IPS DF 4.7 (cell line): ENCODE measurements at regions not wholly inside any gene's neighbourhood (a gene's known extent, or its start where the extent isn't known, plus 50 kb on each side); places are given as distances from the start of the nearest gene placed in this dataset.
"Not testable (repeated sequence)": the region's sequence is repeated elsewhere in the genome, so short reads cannot be mapped to it uniquely, and the experiment has no call there.

Source experiments
- DNase-seq: peaks from one replicate; pipeline ENCODE4 v3.0.0-alpha.2; 2013; ENCODE audit warnings: low spot score; ENCODE audit errors: extremely low read depth

DNA sequence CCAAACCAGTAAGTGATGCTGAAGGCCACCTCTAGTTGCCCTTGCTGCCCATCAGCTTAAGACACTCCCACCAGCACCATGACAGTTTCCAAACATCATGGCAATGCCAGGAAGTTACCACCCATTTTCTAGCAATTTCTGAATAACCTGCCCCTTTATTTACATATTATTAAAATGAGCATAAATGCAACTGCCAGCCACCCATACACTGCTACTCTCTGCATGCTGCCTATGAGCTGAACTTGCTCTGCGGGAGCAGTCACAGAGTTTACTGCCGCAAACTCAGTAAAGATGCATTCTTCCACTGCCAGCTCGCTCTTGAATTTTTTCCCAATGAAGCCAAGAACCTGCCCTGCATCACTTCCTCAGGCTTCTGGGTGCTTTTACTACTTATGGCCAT, 212.6 kb downstream of the SH2D4B start:
- no peak for DNase-seq

DNA sequence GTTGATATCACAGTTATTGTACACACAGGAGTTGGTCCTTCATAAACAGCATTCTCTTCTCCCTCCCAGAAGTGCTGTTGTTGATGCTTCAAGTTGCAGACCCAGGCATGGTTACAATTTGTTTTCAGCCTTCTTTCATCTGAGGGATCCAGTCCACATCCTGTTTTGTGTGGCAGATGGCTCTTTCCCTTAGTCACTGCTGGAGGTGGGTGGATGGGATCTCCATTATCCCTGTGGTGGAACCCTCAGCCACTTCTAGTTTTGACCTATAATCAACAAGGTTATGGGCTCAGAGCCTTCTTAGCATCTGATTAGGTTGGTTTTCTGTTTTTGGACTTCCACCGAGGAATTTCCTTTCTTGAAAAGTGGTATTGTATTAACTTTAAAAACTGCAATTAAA, 214.2 kb downstream of the SH2D4B start:
- DNase-seq = no peak

DNA sequence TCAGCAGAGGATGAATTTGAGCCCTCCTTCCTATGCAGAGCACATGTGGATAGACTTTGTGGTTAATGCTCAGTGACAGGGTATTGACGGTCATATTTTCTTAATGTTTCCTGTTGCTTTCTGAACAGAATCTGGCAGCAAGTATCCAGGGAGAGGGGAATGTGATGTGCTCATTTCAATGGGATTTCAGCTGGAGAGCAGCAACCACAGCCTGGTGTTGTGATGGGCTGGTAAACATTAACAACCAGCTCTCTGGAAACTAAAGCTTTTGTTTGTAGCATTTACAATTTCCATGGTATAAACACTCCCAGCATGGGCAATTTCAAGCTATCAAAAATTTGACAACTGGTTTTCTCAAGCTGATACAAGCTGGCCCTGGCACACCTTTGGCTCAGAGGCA, 215.9 kb downstream of the SH2D4B start:
- DNase-seq = no peak

DNA sequence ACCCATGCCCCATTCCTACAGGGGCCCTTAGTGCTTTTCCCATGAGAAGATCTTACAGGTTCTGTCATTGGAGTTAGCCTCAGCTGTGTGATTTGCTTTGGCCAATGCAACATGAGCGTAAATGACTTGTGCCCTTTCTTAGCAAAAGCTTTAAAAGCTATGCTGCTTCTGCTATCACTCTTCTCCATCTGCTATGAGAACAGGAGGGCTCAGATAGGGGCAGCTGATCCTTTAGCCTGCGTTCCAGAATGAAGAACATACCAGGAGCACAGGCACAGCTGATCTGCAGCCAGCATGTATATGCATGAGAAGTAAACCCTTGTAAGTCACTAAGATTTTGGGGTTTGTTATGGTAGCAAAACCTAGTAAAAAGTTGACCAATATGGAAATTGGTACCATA, 218.2 kb downstream of the SH2D4B start:
- DNase-seq = no peak

DNA sequence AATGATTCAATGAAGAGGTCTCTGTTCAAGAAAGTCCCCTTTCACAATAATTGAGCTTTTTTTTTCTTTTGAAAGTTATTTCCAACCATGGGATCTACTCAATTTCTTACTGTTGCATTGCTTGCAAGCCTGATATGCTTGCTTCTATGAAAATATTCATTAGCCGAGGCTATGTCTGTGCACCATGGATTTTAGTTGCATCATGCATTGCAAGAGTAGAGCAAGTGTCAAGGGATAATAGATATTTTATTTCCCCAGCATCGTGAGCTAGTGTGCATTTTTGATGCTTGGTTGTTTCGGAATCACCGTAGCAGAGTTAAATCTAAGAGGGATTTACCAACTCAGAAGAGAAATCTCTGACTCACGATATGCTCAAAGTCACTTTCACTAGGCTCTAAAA, 222.0 kb downstream of the SH2D4B start:
- no peak for DNase-seq

DNA sequence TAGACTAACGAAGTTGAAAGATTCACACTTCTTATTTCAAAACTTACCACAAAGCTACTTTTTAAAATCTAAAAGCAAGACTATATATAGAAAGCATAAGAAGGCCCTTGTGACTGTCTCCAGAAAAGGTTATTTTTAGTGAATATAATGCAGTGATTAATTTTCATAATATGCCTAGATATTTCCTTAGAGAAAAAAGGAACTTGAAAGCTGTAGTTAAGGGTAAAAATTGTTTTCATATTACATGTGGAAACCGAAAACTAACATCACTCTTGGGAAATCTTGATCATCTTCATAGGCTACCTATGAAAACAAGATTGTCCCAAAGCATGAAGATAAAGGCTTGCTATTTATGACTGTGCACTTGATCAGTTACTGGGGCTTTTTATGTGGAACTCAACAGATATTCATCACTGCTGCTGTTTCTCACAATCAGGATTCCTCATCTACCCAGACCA, 223.2 kb downstream of the SH2D4B start:
- DNase-seq = no peak

DNA sequence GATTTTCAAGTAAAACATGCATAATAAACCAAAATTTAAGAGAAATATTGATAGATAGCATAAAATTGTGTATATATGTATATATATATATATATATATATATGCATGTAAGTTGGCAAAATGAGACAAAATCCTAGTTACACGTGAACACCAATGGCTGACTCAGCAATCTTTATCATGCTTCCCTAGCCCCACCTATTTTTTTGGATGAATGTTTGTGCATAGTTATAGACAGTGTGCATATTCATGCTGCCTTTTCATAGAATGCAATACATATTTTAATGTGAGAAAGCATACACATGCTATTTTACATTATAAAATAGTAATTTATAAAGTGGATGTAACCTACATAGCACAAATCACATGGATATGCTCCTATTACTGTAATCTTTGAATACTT, 230.3 kb downstream of the SH2D4B start:
- no peak for DNase-seq

DNA sequence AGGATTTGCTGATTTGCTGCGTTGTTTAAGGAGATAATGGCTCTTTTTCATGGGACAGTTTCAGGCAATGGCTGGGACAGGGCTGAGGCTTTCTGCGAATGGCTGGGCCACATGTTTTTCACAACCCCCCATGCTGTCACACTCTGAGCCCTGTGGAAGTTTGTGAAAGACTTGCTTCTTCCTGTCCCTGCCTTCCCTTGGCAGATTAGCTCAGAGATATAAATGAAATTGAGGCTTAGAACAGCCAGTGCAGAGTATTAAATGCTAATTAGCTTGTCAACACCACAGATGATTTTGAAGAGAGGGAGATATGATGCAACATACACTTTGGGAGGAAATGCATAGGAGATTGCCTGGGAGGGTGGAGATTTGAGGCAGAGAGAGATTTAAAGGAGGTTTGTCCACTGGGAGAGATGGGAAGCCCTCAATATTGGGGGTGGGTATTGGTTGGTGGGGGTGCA, 232.0 kb downstream of the SH2D4B start:
- DNase-seq = no peak

DNA sequence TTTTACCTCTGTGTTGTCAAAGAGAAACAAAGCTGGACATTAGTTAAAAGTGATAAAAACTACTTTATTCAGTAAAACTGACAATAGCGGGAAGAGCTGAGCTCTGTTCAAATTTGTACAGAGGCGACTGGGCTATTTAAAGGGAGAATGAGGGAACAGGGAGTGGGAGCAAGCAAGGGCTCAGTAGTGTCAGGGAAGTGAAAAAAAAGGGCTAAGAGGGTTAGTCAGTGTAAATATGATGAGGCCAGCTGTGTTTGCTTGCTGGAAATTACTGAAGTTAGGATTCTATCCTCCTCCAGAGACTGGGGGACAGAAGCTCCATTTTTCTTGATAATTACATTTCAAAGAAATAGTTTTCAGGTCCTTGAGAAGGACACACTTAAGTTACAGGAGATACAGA, 232.5 kb downstream of the SH2D4B start:
- no peak for DNase-seq

DNA sequence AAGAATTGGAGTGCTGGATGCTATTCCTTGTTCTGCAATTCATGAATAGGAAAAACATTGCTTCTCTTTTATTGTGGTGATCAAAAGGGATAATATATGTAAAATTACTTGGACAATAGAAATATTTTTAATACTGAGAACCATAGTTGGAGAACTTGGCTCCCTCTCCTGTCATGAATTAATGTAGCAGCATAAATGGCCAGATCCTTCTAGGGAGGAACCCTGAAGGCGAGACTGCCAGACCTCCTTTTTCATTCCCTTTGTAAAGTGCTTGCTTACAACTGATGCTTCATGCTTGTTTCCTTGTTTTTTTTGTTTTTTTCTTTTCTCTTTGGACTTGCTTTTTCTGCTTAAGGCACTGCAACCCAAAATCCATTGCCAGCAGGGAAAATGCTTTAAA, 233.6 kb downstream of the SH2D4B start:
- DNase-seq = no peak

DNA sequence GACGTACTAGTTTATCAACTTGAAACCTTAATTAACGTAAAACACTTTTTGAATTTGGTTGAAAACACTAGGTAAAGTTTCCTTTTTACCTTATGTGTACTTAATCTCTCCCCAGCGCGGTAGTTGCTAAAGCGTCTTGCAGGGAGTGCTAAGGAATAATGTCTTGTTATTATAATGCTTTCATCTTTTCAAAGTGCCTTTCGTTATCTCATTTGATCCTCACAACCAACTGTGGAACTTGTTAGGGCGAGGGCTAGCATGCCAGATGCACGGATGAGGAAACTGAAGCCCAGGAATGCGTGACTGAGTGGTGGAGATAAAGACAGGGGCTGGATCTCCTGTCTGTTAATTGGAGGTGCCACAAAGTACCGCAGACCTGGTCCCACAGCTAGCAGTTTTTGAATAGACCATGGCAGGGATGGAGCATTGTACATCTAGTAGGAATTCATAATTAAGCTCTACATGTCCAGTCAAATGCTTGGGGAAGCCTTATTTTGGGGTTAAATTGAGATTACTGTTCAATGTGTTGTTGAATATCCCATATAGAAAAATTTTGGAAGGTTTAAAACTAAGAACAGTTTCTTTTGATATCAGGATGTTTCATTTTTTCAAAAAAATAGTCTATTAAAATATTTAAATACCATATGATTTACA, 234.3 kb downstream of the SH2D4B start:
- no peak for DNase-seq

DNA sequence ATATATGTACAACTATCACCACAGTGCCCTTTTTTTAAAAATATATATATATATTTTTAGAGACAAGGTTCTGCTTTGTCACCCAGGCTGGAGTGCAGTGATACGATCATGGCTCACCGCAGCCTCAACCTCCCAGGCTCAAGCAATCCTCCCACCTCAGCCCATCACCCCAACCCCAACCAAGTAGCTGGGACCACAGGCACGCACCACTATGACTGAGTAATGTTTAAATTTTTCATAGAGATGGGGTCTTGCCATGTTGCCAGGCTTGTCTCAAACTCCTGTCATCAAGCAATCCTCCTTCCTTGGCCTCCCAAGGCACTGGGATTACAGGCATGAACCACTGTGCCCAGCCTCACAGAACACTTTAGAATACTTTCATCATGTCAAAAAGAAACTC, 234.9 kb downstream of the SH2D4B start:
- DNase-seq = no peak

DNA sequence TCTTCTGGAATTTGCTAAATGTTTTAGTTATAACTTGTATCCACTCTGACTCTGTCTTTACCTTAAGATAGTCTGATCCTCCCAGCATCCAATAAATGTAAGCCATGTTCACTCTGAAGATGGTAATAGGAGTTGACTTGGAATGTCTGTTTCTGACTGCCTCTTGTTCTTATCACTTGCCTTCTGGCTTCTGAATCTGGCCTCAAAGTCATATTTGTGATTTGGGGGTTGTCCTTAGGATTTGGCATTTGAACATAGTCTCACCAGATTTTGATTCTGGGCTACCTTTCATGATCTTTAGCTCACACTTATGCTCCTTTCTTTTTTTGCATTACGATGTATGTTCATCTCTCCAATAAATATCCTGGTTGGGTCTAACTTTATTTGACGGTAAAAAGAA, 247.0 kb downstream of the SH2D4B start:
- DNase-seq = no peak

DNA sequence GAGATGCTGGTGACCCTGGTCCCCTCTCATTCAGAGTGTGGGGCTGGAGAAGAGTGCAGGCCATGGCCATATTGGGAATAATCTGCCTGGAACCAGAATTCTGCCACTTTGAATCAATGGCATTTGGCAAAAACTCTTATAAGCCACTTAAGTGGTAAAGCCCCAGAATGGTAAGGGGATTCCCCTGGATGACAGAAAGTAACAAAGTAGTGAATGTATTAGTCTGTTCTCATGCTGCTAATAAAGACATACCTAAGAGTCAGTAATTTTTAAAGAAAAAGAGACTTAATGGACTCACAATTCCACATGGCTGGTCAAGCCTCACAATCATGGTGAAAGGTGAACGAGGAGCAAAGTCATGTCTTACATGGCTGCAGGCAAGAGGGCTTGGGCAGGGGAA, 248.6 kb downstream of the SH2D4B start:
- no peak for DNase-seq

DNA sequence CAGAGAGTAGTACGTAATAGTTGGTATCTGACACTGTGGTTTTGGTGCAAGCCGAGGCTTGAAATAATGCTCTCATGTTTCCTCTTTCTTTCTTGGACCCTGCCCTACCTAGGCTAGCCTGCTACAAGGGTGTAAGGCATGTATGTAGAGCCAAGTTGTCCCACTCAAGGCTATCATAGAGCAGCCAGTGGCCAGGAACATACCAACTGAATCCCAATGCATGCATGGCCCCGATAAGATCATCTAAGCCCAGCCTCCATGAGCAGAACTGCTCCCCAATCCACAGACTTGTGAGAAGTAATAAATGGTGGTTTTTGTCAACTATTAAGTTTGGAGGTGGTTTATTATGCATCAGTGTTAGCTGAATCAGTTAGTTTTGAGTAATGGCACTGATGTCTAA, 250.2 kb downstream of the SH2D4B start:
- DNase-seq = no peak

DNA sequence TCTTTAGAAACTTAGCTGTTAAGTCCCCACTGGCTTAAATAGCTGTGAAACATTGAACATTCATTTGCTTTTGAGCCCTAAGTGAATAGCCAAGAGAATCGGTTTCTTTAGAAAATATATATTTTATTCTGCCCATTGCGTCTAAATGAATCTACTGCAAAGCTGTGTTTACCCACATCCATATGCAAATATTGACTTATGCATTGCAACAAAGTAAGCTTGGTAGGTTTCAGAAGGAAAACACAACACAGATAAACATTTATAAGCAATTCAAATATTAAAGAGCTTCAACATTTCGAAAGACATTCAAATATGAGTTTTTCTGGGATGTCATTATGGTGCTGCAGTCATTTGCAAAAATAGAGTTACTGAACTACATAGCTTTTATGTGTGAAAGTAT, 257.3 kb downstream of the SH2D4B start:
- DNase-seq = no peak

DNA sequence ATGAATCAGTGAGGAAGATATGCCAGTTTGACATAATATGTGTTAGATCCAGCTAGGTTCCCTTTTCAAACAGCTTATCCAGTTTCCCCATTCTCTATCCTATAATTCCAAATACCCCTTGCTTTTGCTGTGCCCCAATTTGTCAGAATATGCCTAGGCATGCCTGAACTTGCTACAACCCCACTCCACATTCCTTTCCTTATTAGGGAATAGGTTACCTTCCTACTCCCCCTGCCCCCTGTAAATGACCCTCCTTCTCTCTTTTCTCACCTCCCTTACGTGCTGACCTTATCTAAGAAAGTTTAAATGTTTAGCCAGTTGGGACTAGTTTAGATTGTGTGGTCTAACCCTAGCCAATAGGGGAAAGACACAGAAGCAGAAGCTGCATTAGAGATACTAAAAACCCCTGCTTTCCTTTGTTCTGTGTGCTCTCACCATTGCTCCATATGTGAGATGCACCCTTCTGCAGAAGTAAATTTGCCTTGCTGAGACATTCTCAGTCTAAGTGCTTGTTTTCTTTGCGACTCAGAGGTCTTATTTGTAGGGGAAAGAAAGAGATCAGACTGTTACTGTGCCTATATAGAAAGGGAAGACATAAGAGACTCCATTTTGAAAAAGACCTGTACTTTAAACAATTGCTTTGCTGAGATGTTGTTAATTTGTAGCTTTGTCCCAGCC, 267.8 kb downstream of the SH2D4B start:
- no peak for DNase-seq

DNA sequence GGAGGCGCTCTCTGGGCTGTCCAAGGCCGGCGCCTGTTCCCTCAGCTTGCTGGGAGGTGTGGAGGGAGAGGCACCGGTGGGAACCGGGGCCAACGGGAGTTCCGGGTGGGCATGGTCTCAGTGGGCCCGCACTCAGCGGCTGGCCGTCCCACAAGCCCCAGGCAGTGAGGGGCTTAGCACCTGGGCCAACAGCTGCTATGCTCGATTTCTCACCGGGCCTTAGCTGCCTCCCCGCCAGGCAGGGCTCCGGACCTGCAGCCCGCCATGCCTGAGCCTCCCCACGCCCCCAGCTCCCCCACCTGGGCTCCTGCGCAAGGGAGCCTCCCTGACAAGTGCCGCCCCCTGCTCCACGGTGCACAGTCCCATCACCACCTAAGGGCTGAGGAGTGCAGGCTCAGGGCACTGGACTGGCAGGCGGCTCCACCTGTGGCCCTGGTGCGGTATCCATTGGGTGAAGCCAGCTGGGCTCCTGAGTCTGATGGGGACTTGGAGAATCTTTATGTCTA, 276.5 kb downstream of the SH2D4B start:
- DNase-seq = no peak

DNA sequence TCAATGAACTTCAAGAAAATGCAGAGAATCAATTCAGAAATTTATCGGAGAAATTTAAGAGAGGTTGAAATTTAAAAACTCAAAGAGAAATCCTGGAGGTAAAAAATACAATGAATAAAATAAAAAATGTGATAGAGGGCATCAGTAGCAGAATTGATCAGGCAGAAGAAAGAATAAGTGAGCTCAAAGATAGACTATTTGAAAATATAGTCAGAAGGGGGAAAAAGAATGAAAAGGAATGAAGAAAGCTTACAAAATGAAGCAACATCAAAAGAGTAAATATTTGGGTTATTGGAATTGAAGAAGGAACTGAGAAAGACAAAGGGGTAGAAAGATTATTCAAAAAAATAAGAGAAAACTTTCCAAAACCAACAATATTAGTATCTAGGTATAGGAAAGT, 291.4 kb downstream of the SH2D4B start:
- no peak for DNase-seq

DNA sequence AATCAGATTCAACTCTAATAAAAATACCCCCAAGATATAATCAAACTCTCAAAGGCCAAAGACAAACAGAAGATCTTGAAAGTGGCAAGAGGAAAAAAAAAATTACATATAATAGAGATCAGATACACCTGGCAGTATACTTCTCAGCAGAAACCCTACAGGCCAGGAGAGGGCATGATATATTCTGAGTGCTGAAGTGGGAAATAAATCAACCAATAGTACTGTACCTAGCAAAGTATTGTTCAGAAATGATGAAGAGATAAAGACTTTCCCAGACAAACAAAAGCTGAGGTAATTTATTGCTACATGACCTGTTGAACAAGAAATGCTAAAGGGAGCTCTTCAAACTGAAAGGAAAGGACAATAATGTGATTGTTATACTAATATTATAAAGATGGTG, 291.9 kb downstream of the SH2D4B start:
- DNase-seq = no peak

DNA sequence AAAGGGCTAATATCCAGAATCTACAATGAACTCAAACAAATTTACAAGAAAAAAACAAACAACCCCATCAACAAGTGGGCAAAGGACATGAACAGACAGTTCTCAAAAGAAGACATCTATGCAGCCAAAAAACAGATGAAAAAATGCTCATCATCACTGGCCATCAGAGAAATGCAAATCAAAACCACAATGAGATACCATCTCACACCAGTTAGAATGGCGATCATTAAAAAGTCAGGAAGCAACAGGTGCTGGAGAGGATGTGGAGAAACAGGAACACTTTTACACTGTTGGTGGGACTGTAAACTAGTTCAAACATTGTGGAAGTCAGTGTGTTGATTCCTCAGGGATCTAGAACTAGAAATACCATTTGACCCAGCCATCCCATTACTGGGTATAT, 295.0 kb downstream of the SH2D4B start:
- DNase-seq = not testable (repeated sequence)

DNA sequence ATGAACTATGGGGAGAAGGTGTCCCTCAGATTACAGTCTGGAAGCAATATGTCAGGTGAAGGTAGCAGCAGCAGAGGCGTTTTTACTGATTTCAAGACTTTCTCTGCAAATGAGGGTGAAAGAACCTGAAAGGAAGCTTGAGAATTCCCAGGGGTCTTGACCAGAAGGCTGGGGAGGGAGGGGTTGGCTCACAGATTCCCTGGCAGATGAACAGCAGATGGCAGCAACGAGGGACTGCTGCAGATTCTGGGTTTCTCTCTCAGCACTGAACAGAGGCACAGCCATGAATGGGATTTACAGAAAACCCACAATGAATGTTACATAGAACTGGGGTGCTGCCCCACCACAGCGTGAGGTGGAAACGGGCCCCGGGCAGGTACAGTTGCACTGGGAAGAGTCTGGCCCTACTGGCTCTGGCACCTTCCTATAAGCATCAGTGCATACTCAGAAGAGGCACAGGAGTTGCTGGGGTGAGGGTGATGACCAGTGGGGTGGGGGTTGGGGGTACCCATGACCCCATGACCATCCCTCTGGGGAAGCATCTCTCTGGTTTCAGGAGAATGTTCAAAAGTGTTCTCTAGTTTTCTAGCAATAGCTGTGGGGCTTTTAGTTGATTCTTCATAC, 317.8 kb downstream of the SH2D4B start:
- DNase-seq = peak; percentile 60

DNA sequence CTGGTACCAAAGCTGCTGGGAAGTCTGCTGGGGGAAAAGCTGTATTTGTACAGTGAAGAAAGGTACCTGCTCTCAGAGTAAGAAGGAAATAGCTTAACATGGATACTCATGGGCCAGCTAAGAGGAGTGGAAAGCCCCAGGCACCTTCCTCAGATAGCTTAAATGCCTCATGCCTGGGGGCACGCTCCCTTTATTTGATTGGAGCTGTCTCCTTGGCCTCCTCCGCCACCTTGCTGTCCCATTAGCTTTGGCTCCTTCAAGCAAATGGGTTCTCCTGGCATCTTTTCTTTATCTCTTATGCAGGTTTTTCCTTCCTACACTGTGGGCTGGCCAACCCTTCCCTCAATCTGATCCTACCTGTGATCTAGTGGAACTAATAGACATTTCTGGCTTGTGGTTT, 318.5 kb downstream of the SH2D4B start:
- DNase-seq = no peak
